ENCODE measurements at regions not wholly inside any gene's neighbourhood (a gene's known extent, or its start where the extent isn't known, plus 50 kb on each side); places are given as distances from the start of the nearest gene placed in this dataset.
A peak's percentile ranks its signal among the peaks of the same experiment; 100 is the strongest.

DNA sequence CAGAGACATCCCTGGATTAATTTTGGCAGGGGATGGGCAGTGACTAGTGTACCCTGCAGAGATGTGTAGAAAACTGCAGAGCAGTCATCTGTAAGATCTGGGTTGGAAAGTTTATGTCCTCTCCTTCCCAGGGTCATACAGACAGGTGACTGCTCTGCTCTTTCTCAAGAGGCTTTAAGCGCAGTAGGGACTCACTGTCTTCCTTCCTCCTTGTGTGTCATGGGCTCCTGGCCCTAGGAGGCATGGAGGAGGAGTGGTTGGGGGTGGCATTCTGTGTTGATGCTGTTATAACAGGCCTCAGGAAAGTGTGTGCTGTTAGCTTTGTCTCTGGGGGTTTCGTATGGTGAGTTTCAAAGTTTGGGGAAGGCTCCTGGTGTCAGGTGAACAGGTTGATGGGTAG is 130.5 kb upstream of the MGAT5 start:
- Histone ChIP-seq H4K8ac (ENCODE audit: low read depth, low read length) (no peak overlapping the region), H3K4ac (ENCODE audit: low read length) (no peak overlapping the region), H3K27me3 (ENCODE audit: control insufficient read depth in 3 of 3, insufficient read depth in 3 of 3, low read depth in 1 of 3, low read length in 3 of 3) (no peaks in the 10 kb centered on the region), H2BK15ac (ENCODE audit: low read length) (no peak overlapping the region), H3K23ac (ENCODE audit: low read depth, low read length, poor library complexity) (no peak overlapping the region), H3K27ac (replicated peaks; ENCODE audit: low read length) (no peak overlapping the region), H2BK12ac (ENCODE audit: low read length) (no peak overlapping the region), H3K36me3 (replicated peaks in 1 of 2; ENCODE audit: control insufficient read depth in 2 of 2, insufficient read depth in 2 of 2, low read length in 2 of 2) (peaks cover 2 to 5% of the 10 kb centered on the region in 2 donors), H2AK5ac (ENCODE audit: low read depth, low read length) (no peak overlapping the region), H3K4me3 (ENCODE audit: low read length in 2 of 2) (no peak overlapping the region), H2AFZ (ENCODE audit: low read length) (no peak overlapping the region), H2BK5ac (ENCODE audit: low read length) (no peak overlapping the region), H4K91ac (ENCODE audit: low read depth, low read length, poor library complexity) (no peak overlapping the region), H3K4me1 (ENCODE audit: control insufficient read depth in 2 of 2, insufficient read depth in 1 of 2, low read depth in 1 of 2, low read length in 2 of 2) (peaks cover 2 to 13% of the 10 kb centered on the region in 2 donors), H3K18ac (ENCODE audit: low read length) (no peak overlapping the region), H3K9ac (ENCODE audit: low read depth, low read length, poor library complexity) (no peak overlapping the region), H3K14ac (ENCODE audit: low read length) (no peak overlapping the region), H3K4me2 (ENCODE audit: insufficient read depth, low read length, poor library complexity, severe bottlenecking) (no peak overlapping the region), H3K79me1 (ENCODE audit: low read depth, low read length) (peaks cover 10% of the 10 kb centered on the region), H2BK120ac (ENCODE audit: low read depth, low read length) (no peak overlapping the region), H3K9me3 (replicated peaks in 1 of 2; ENCODE audit: control insufficient read depth in 2 of 2, insufficient read depth in 1 of 2, low read depth in 1 of 2, low read length in 2 of 2) (no peaks in the 10 kb centered on the region)
- no peak for DNase-seq (ENCODE audit: low spot score)
- no CpG with 5 or more reads among the region's 2 CpGs for WGBS, 2 donors (ENCODE audit: extremely low coverage in 2 of 2, insufficient read length in 2 of 2, insufficient replicate concordance in 1 of 2)

DNA sequence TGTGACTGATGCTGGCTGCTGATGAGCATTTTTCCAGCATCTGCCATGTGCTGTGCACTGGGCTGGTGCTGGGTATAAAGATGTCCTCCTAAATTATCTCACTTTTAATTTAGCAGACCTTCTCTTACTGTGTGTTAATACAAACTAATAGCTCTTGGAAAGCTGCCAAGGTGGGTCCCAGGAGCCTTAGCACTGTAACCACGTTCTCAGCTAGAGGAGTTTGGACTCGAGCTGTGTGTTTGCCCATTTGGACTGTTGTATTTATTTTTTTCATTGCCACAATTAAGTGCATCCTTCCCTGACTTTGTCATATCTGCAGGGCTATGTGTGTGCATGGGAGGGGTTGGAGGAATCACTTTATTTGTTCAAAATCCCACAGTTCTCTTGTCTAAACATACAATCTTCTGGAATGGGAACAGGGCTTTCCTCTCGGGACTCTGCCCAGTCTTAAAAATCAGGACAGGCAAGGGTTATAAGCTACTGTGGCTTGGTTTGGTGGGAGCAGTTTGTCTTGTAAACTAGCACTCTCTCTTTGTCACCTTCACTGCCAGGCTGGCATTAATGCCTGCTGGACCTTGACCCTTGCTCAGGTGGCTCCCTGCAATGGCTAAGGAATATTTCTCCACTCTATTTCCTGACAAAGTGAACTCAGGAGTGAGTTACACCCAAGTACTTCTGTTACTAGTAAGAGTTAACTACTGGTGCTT is 129.7 kb upstream of the MGAT5 start:
- Histone ChIP-seq H3K27me3 (ENCODE audit: control insufficient read depth in 3 of 3, insufficient read depth in 3 of 3, low read depth in 1 of 3, low read length in 3 of 3) (no peaks in the 10 kb centered on the region), H3K18ac (ENCODE audit: low read length) (no peak overlapping the region), H3K14ac (ENCODE audit: low read length) (no peak overlapping the region), H2BK5ac (ENCODE audit: low read length) (no peak overlapping the region), H3K36me3 (replicated peaks in 1 of 2; ENCODE audit: control insufficient read depth in 2 of 2, insufficient read depth in 2 of 2, low read length in 2 of 2) (peaks cover 2 to 5% of the 10 kb centered on the region in 2 donors), H2AFZ (ENCODE audit: low read length) (no peak overlapping the region), H2AK5ac (ENCODE audit: low read depth, low read length) (no peak overlapping the region), H2BK120ac (ENCODE audit: low read depth, low read length) (no peak overlapping the region), H3K4me2 (ENCODE audit: insufficient read depth, low read length, poor library complexity, severe bottlenecking) (no peak overlapping the region), H3K23ac (ENCODE audit: low read depth, low read length, poor library complexity) (no peak overlapping the region), H2BK15ac (ENCODE audit: low read length) (no peak overlapping the region), H4K8ac (ENCODE audit: low read depth, low read length) (no peak overlapping the region), H3K4me1 (ENCODE audit: control insufficient read depth in 2 of 2, insufficient read depth in 1 of 2, low read depth in 1 of 2, low read length in 2 of 2) (peaks cover 0 to 11% of the 10 kb centered on the region in 2 donors), H3K4ac (ENCODE audit: low read length) (no peak overlapping the region), H3K4me3 (ENCODE audit: low read length in 2 of 2) (no peak overlapping the region), H3K9me3 (replicated peaks in 1 of 2; ENCODE audit: control insufficient read depth in 2 of 2, insufficient read depth in 1 of 2, low read depth in 1 of 2, low read length in 2 of 2) (peaks cover 2 to 6% of the 10 kb centered on the region in 2 donors), H3K9ac (ENCODE audit: low read depth, low read length, poor library complexity) (no peak overlapping the region), H3K79me1 (ENCODE audit: low read depth, low read length) (peaks cover 10% of the 10 kb centered on the region), H2BK12ac (ENCODE audit: low read length) (no peak overlapping the region), H3K27ac (replicated peaks; ENCODE audit: low read length) (no peak overlapping the region), H4K91ac (ENCODE audit: low read depth, low read length, poor library complexity) (no peak overlapping the region)
- no peak for DNase-seq (ENCODE audit: low spot score)
- WGBS, 2 donors (ENCODE audit: extremely low coverage in 2 of 2, insufficient read length in 2 of 2, insufficient replicate concordance in 1 of 2), result no CpG with 5 or more reads among the region's 3 CpGs

DNA sequence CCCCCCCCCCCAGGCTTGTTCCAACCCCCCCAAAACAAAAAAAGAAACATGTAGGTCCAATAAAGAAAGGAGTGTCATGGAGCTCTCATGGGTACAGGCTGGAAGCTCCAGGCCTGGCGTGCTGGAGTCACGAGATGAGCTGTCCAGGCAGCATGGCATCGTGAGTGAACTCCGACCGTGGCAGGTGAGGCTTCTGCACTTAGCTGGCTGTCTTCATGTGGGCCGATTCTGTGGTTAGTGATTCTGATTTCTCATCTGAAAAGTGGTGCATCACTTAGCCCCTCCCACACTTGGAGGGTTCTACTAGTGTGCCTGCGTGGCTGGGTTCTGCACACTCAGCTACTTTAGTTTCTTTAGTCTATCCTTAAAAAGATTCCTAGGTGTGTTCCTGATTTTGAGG is 126.4 kb upstream of the MGAT5 start:
- Histone ChIP-seq H3K18ac (ENCODE audit: low read length) (peak overlapping the region; percentile 22), H3K4ac (ENCODE audit: low read length) (no peak overlapping the region), H2BK120ac (ENCODE audit: low read depth, low read length) (no peak overlapping the region), H2AK5ac (ENCODE audit: low read depth, low read length) (no peak overlapping the region), H3K27ac (replicated peaks; ENCODE audit: low read length) (no peak overlapping the region), H3K79me1 (ENCODE audit: low read depth, low read length) (peaks cover 11% of the 10 kb centered on the region), H3K14ac (ENCODE audit: low read length) (no peak overlapping the region), H3K27me3 (ENCODE audit: control insufficient read depth in 3 of 3, insufficient read depth in 3 of 3, low read depth in 1 of 3, low read length in 3 of 3) (no peaks in the 10 kb centered on the region), H2AFZ (ENCODE audit: low read length) (no peak overlapping the region), H3K9ac (ENCODE audit: low read depth, low read length, poor library complexity) (peak overlapping the region; percentile 50), H4K8ac (ENCODE audit: low read depth, low read length) (no peak overlapping the region), H3K4me1 (ENCODE audit: control insufficient read depth in 2 of 2, insufficient read depth in 1 of 2, low read depth in 1 of 2, low read length in 2 of 2) (peaks cover 0 to 4% of the 10 kb centered on the region in 2 donors), H2BK15ac (ENCODE audit: low read length) (no peak overlapping the region), H3K4me3 (ENCODE audit: low read length in 2 of 2) (no peak overlapping the region), H3K9me3 (replicated peaks in 1 of 2; ENCODE audit: control insufficient read depth in 2 of 2, insufficient read depth in 1 of 2, low read depth in 1 of 2, low read length in 2 of 2) (peaks cover 4 to 10% of the 10 kb centered on the region in 2 donors), H3K36me3 (replicated peaks in 1 of 2; ENCODE audit: control insufficient read depth in 2 of 2, insufficient read depth in 2 of 2, low read length in 2 of 2) (peaks cover 4 to 14% of the 10 kb centered on the region in 2 donors), H2BK12ac (ENCODE audit: low read length) (no peak overlapping the region), H2BK5ac (ENCODE audit: low read length) (no peak overlapping the region), H3K4me2 (ENCODE audit: insufficient read depth, low read length, poor library complexity, severe bottlenecking) (no peak overlapping the region), H3K23ac (ENCODE audit: low read depth, low read length, poor library complexity) (no peak overlapping the region), H4K91ac (ENCODE audit: low read depth, low read length, poor library complexity) (no peak overlapping the region)
- DNase-seq (ENCODE audit: low spot score), result no peak
- no CpG with 5 or more reads among the region's 7 CpGs for WGBS, 2 donors (ENCODE audit: extremely low coverage in 2 of 2, insufficient read length in 2 of 2, insufficient replicate concordance in 1 of 2)

DNA sequence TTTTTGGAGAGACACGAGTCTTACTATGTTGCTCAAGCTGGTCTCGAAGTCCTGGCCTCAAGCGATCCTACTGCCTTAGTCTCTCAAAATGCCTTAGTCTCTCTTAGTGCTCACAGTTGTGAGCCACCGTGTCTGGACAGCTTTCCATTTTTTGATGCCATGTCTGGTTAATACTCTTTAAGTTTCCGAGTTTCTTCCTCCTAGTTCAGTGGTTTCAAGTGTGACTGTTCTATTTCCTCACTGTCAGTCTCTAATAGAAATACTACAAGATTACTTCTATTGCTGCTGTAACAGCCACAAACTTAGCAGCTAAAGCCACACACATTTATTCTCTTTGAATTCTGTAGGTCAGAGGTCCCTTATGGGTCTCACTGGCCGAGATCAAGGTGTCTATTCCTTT is 125.1 kb upstream of the MGAT5 start:
- no peak overlapping the region for H2BK15ac ChIP-seq (ENCODE audit: low read length)
- no CpG with 5 or more reads among the region's 6 CpGs for WGBS, 2 donors (ENCODE audit: extremely low coverage in 2 of 2, insufficient read length in 2 of 2, insufficient replicate concordance in 1 of 2)

More for the DNA sequence above, 125.1 kb upstream of the MGAT5 start:
- no peak overlapping the region for H3K27ac ChIP-seq (replicated peaks; ENCODE audit: low read length)
- peaks cover 11% of the 10 kb centered on the region for H3K79me1 ChIP-seq (ENCODE audit: low read depth, low read length)
- peaks cover 0 to 3% of the 10 kb centered on the region in 2 donors for H3K4me1 ChIP-seq (ENCODE audit: control insufficient read depth in 2 of 2, insufficient read depth in 1 of 2, low read depth in 1 of 2, low read length in 2 of 2)
- H3K36me3 ChIP-seq (replicated peaks in 1 of 2; ENCODE audit: control insufficient read depth in 2 of 2, insufficient read depth in 2 of 2, low read length in 2 of 2), result peaks cover 4 to 14% of the 10 kb centered on the region in 2 donors
- no peak overlapping the region for H2AFZ ChIP-seq (ENCODE audit: low read length)
- H2BK5ac ChIP-seq (ENCODE audit: low read length), result no peak overlapping the region
- no peak overlapping the region for H3K4ac ChIP-seq (ENCODE audit: low read length)
- H3K9ac ChIP-seq (ENCODE audit: low read depth, low read length, poor library complexity), result no peak overlapping the region
- H4K91ac ChIP-seq (ENCODE audit: low read depth, low read length, poor library complexity), result no peak overlapping the region
- no peak overlapping the region for H2BK120ac ChIP-seq (ENCODE audit: low read depth, low read length)
- H3K9me3 ChIP-seq (replicated peaks in 1 of 2; ENCODE audit: control insufficient read depth in 2 of 2, insufficient read depth in 1 of 2, low read depth in 1 of 2, low read length in 2 of 2), result peaks cover 4 to 10% of the 10 kb centered on the region in 2 donors
- no peak overlapping the region for H3K14ac ChIP-seq (ENCODE audit: low read length)
- H3K4me3 ChIP-seq (ENCODE audit: low read length in 2 of 2), result no peak overlapping the region
- H3K4me2 ChIP-seq (ENCODE audit: insufficient read depth, low read length, poor library complexity, severe bottlenecking), result no peak overlapping the region
- H3K18ac ChIP-seq (ENCODE audit: low read length), result no peak overlapping the region
- no peak overlapping the region for H3K23ac ChIP-seq (ENCODE audit: low read depth, low read length, poor library complexity)
- no peak overlapping the region for H2BK12ac ChIP-seq (ENCODE audit: low read length)
- no peak for DNase-seq (ENCODE audit: low spot score)
- no peaks in the 10 kb centered on the region for H3K27me3 ChIP-seq (ENCODE audit: control insufficient read depth in 3 of 3, insufficient read depth in 3 of 3, low read depth in 1 of 3, low read length in 3 of 3)
- no peak overlapping the region for H2AK5ac ChIP-seq (ENCODE audit: low read depth, low read length)
- no peak overlapping the region for H4K8ac ChIP-seq (ENCODE audit: low read depth, low read length)

Measured in neuronal stem cell (in vitro differentiated cells).